ENCODE measurements at regions not wholly inside any gene's neighbourhood (a gene's known extent, or its start where the extent isn't known, plus 50 kb on each side); places are given as distances from the start of the nearest gene placed in this dataset.

DNA sequence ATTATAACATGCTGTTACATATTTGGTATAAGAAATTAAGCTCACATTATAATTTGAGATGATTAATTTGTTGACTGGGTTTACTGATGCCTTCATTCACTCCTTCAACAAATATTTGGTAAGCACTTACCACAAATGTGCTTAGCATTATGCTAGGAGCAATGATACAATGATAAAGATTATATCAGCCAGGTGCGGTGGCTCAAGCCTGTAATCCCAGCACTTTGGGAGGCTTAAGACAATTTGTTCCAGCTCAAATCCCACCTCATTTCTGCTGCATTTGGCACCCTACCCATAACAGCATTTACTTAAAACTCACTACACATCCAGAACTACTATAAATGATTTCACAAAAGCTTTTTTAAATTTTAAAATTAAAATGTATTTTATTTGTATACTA lies 1263.6 kb upstream of the RAG2 start:
- TF ChIP-seq, protein P1, sequence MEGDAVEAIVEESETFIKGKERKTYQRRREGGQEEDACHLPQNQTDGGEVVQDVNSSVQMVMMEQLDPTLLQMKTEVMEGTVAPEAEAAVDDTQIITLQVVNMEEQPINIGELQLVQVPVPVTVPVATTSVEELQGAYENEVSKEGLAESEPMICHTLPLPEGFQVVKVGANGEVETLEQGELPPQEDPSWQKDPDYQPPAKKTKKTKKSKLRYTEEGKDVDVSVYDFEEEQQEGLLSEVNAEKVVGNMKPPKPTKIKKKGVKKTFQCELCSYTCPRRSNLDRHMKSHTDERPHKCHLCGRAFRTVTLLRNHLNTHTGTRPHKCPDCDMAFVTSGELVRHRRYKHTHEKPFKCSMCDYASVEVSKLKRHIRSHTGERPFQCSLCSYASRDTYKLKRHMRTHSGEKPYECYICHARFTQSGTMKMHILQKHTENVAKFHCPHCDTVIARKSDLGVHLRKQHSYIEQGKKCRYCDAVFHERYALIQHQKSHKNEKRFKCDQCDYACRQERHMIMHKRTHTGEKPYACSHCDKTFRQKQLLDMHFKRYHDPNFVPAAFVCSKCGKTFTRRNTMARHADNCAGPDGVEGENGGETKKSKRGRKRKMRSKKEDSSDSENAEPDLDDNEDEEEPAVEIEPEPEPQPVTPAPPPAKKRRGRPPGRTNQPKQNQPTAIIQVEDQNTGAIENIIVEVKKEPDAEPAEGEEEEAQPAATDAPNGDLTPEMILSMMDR (IDR thresholded peaks at IDR 0.05) = no peak
- TF ChIP-seq POLR2A (IDR thresholded peaks at IDR 0.05) = no peak

All from ovary (tissue), 3 donors.